PC-9 (cell line): ENCODE measurements at regions not wholly inside any gene's neighbourhood (a gene's known extent, or its start where the extent isn't known, plus 50 kb on each side); places are given as distances from the start of the nearest gene placed in this dataset.

Source experiments
- EZH2 ChIP-seq: fragments of 200-600 bp; sonication (generic); IDR thresholded peaks from 2 replicates; pipeline ENCODE4 v1.8.0; 2017; ENCODE audit warnings: antibody characterized with exemption, low read depth
- TF ChIP-seq, protein P1 (sequence below): fragments of 200-600 bp; sonication (generic); conservative IDR thresholded peaks from 2 replicates; pipeline ENCODE4 v1.6.1; 2017; ENCODE audit warnings: mixed run types, antibody characterized with exemption, mild to moderate bottlenecking, moderate library complexity

DNA sequence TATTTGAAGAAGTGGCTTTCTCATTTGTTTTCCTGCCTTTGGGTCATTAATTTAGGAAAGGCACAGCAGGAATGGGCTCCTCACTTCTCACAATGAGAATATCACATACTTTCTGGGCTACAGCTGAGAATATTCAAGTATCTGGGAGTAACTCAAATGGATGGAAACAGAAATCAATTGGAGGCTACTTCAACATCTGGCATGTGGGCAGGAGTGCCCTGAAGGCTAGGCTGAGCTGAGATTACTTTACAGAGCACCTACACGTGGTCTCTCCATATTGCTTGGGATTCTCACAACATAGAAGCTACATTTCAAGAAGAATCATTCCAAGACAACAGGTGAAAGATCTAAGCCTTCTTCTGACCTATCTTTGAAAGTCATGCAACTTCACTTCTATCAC, 325.4 kb downstream of the PID1 start:
- TF ChIP-seq, protein P1, sequence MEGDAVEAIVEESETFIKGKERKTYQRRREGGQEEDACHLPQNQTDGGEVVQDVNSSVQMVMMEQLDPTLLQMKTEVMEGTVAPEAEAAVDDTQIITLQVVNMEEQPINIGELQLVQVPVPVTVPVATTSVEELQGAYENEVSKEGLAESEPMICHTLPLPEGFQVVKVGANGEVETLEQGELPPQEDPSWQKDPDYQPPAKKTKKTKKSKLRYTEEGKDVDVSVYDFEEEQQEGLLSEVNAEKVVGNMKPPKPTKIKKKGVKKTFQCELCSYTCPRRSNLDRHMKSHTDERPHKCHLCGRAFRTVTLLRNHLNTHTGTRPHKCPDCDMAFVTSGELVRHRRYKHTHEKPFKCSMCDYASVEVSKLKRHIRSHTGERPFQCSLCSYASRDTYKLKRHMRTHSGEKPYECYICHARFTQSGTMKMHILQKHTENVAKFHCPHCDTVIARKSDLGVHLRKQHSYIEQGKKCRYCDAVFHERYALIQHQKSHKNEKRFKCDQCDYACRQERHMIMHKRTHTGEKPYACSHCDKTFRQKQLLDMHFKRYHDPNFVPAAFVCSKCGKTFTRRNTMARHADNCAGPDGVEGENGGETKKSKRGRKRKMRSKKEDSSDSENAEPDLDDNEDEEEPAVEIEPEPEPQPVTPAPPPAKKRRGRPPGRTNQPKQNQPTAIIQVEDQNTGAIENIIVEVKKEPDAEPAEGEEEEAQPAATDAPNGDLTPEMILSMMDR = no peak
- no peak for TF ChIP-seq EZH2
